Nephron progenitor cell (in vitro differentiated cells): ENCODE measurements at regions not wholly inside any gene's neighbourhood (a gene's known extent, or its start where the extent isn't known, plus 50 kb on each side); places are given as distances from the start of the nearest gene placed in this dataset.

Experiments used
- DNase-seq: peaks from one replicate; pipeline ENCODE4 v3.0.0; 2021
- H3K27ac Mint-ChIP-seq: 2 replicates; pipeline ENCODE4 v1.8.0; 2021; ENCODE audit warnings: mild to moderate bottlenecking, moderate library complexity, mixed read lengths
- H3K27me3 Mint-ChIP-seq: 2 replicates; pipeline ENCODE4 v1.8.0; 2021; ENCODE audit warnings: mild to moderate bottlenecking, low read depth, mixed read lengths; ENCODE audit not compliant: poor library complexity
- H3K36me3 Mint-ChIP-seq: 2 replicates; pipeline ENCODE4 v1.8.0; 2021; ENCODE audit warnings: low read depth, mixed read lengths
- H3K4me1 Mint-ChIP-seq: 2 replicates; pipeline ENCODE4 v1.8.0; 2021; ENCODE audit warnings: mixed read lengths
- H3K4me3 Mint-ChIP-seq: 2 replicates; pipeline ENCODE4 v1.8.0; 2021; ENCODE audit warnings: mild to moderate bottlenecking, moderate library complexity, mixed read lengths
- H3K9me3 Mint-ChIP-seq: 2 replicates; pipeline ENCODE4 v1.8.0; 2021; ENCODE audit warnings: mild to moderate bottlenecking, moderate library complexity, mixed read lengths
- CTCF ChIP-seq: fragments of 200-600 bp; sonication (generic); IDR thresholded peaks from 2 replicates; pipeline ENCODE4 v1.5.0; 2021; ENCODE audit warnings: antibody characterized with exemption

DNA sequence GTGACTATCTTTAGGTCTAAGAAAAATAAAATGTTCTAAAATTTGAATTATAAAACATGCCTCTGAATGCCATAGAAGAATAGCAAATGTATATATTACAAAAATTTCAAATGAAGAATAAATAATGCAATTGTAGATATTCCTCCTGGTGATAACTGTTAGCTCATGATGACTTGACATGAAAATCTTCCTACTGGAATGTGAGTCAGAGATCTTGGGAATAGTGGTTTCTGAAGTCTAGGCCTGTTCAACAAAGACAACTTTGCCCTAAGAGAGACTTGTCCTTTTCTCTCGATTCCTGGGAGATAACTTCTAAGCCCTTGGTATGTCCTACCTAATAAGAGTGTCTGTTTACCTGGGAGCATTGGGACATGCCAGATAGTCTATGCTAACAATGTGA, 746.3 kb upstream of the RIOK2 start:
- H3K9me3 Mint-ChIP-seq = no peaks in the 10 kb centered on the region
- no peak for TF ChIP-seq CTCF
- no peaks in the 10 kb centered on the region for H3K4me1 Mint-ChIP-seq
- no peaks in the 10 kb centered on the region for H3K27me3 Mint-ChIP-seq
- no peaks in the 10 kb centered on the region for H3K36me3 Mint-ChIP-seq
- H3K27ac Mint-ChIP-seq = no peak overlapping the region
- H3K4me3 Mint-ChIP-seq = no peak overlapping the region
- no peak for DNase-seq

DNA sequence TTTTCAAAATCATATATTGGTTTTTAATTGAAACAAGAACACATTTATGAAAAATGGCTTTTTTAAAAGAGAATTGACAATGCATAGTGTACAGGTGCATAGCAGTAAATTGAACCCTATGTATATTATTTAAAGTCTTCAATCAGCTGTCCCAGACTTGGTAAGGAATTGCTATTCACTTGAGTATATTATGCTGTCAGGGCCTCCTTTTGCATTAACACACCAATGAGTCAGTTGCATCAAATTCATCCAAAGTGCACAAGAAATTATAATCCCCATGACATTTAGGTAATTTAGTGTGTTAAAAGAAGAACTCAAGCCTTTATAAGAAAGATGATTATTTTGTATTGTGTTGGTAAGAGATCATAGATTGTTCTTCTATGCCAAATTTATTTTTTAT, 748.8 kb upstream of the RIOK2 start:
- no peak for DNase-seq
- Mint-ChIP-seq H3K27ac (no peak overlapping the region), H3K36me3 (no peaks in the 10 kb centered on the region), H3K4me1 (no peaks in the 10 kb centered on the region), H3K4me3 (no peak overlapping the region), H3K27me3 (no peaks in the 10 kb centered on the region), H3K9me3 (no peaks in the 10 kb centered on the region)
- TF ChIP-seq CTCF = no peak

DNA sequence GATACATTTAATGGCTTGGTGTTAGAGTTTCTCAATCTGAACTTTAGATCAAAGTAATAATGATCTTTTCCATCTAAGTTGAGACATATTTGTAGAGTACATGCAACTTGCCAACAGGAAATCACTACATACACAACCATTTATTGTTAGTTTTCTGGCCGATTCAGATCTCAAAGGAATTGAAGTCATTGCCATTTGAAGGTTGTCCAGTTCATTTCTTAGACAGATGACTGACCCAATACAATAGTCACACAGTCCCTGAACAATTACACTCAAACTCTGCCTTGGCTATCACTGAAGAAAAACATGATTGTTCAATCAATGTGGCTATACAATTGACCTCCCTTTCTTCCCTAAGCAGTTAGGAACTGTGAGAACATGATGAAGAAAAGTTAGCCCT, 753.2 kb upstream of the RIOK2 start:
- peaks cover 8% of the 10 kb centered on the region for H3K27me3 Mint-ChIP-seq
- H3K4me1 Mint-ChIP-seq = no peaks in the 10 kb centered on the region
- H3K4me3 Mint-ChIP-seq = no peak overlapping the region
- H3K9me3 Mint-ChIP-seq = no peaks in the 10 kb centered on the region
- TF ChIP-seq CTCF = no peak
- no peak overlapping the region for H3K27ac Mint-ChIP-seq
- no peak for DNase-seq
- H3K36me3 Mint-ChIP-seq = no peaks in the 10 kb centered on the region

- Mint-ChIP-seq H3K4me1 (no peaks in the 10 kb centered on the region), H3K27ac (no peak overlapping the region), H3K36me3 (no peaks in the 10 kb centered on the region), H3K9me3 (no peaks in the 10 kb centered on the region), H3K27me3 (peaks cover 8% of the 10 kb centered on the region), H3K4me3 (no peak overlapping the region)
- DNase-seq = no peak
- TF ChIP-seq CTCF = no peak
Observed at GRCh38 chr5:97937846-97938245, 754.8 kb upstream of the RIOK2 start.

GRCh38 chr5:97943036-97943435, 760.0 kb upstream of the RIOK2 start:
- TF ChIP-seq CTCF = no peak
- no peak overlapping the region for H3K4me3 Mint-ChIP-seq
- peaks cover 2% of the 10 kb centered on the region for H3K9me3 Mint-ChIP-seq
- H3K36me3 Mint-ChIP-seq = no peaks in the 10 kb centered on the region
- peaks cover 8% of the 10 kb centered on the region for H3K27me3 Mint-ChIP-seq
- no peak for DNase-seq
- no peaks in the 10 kb centered on the region for H3K4me1 Mint-ChIP-seq
- no peak overlapping the region for H3K27ac Mint-ChIP-seq

- no peak for DNase-seq
- H3K9me3 Mint-ChIP-seq = peaks cover 17% of the 10 kb centered on the region
- no peak overlapping the region for H3K4me3 Mint-ChIP-seq
- H3K27ac Mint-ChIP-seq = no peak overlapping the region
- no peak for TF ChIP-seq CTCF
- H3K27me3 Mint-ChIP-seq = peaks cover 16% of the 10 kb centered on the region
- no peaks in the 10 kb centered on the region for H3K36me3 Mint-ChIP-seq
- no peaks in the 10 kb centered on the region for H3K4me1 Mint-ChIP-seq
Observed at GRCh38 chr5:97951139-97951538, 768.1 kb upstream of the RIOK2 start.
